CD4-positive, alpha-beta T cell (primary cell): ENCODE measurements at regions not wholly inside any gene's neighbourhood (a gene's known extent, or its start where the extent isn't known, plus 50 kb on each side); places are given as distances from the start of the nearest gene placed in this dataset.
"Not testable (repeated sequence)": the region's sequence is repeated elsewhere in the genome, so short reads cannot be mapped to it uniquely, and the experiment has no call there.

Experiments
- ATAC-seq: fragments of 200-7000 bp; cut with Tn5 transposase; one replicate; pipeline ENCODE4 v1.10.0; 2022; ENCODE audit warnings: mild to moderate bottlenecking; ENCODE audit not compliant: poor library complexity
- CTCF ChIA-PET: fragments of 350-600 bp; sonication (Branson Sonifier 250); formaldehyde crosslinking; loops from one replicate; lab custom pipeline; 2021; ENCODE audit warnings: antibody characterized with exemption, inconsistent platforms; lab: Charles Lee
- POLR2A ChIA-PET: fragments of 350-600 bp; sonication (Branson Sonifier 250); formaldehyde crosslinking; loops from one replicate; lab custom pipeline; 2021; ENCODE audit warnings: antibody characterized with exemption, inconsistent platforms; lab: Charles Lee
- DNase-seq, 14 experiments: peaks; one replicate each; pipeline ENCODE4 v3.0.0-alpha.2; 2013 to 2020; ENCODE audit warnings: mixed read lengths in 2 of 14
- H3K27ac ChIP-seq, 2 donors: one replicate each; pipeline versions ENCODE4 v1.5.1 to v1.7.0; 2013; ENCODE audit warnings: low read length in 2 of 2, low read depth in 1 of 2, mild to moderate bottlenecking in 1 of 2
- H3K27me3 ChIP-seq, 2 experiments: 1 replicate in 1 of 2; 2 replicates in 1 of 2; pipeline versions ENCODE4 v1.6.1 to v1.7.0; 2013; ENCODE audit warnings: low read length in 2 of 2, control low read depth in 1 of 2, mild to moderate bottlenecking in 1 of 2, moderate library complexity in 1 of 2; ENCODE audit not compliant: insufficient read depth in 2 of 2, control insufficient read depth in 1 of 2
- H3K36me3 ChIP-seq: one replicate; pipeline ENCODE4 v1.6.1; 2013; ENCODE audit warnings: low read length, control low read depth; ENCODE audit not compliant: insufficient read depth
- H3K4me1 ChIP-seq: one replicate; pipeline ENCODE4 v1.6.1; 2013; ENCODE audit warnings: low read length, control low read depth; ENCODE audit not compliant: insufficient read depth
- H3K4me3 ChIP-seq: one replicate; pipeline ENCODE4 v1.5.1; 2013; ENCODE audit warnings: mild to moderate bottlenecking, low read length, moderate library complexity
- H3K9me3 ChIP-seq, 2 experiments: 1 replicate in 1 of 2; 2 replicates in 1 of 2; pipeline versions ENCODE4 v1.6.1 to v1.7.0; 2013; ENCODE audit warnings: low read length in 2 of 2, mild to moderate bottlenecking in 2 of 2, control low read depth in 1 of 2, moderate library complexity in 1 of 2; ENCODE audit not compliant: control insufficient read depth in 1 of 2, insufficient read depth in 1 of 2
- H3K27ac Mint-ChIP-seq: one replicate; pipeline ENCODE4 v1.8.0; 2020; ENCODE audit warnings: mixed read lengths
- H3K27me3 Mint-ChIP-seq: one replicate; pipeline ENCODE4 v1.8.0; 2021; ENCODE audit warnings: mixed read lengths
- H3K36me3 Mint-ChIP-seq: one replicate; pipeline ENCODE4 v1.8.0; 2021; ENCODE audit warnings: low read depth, mixed read lengths
- H3K4me1 Mint-ChIP-seq: one replicate; pipeline ENCODE4 v1.8.0; 2021; ENCODE audit warnings: low read depth, mixed read lengths
- H3K4me3 Mint-ChIP-seq: one replicate; pipeline ENCODE4 v1.8.0; 2020; ENCODE audit warnings: mild to moderate bottlenecking, mixed read lengths
- H3K9me3 Mint-ChIP-seq: one replicate; pipeline ENCODE4 v1.8.0; 2020; ENCODE audit warnings: mixed read lengths
- intact Hi-C, 2 experiments: fragments of 100-400 bp; cut with DNase I in 1 of 2; cut with micrococcal nuclease in 1 of 2; formaldehyde crosslinking; loops; one replicate each; pipeline versions ENCODE4 v1.15.1 to v1.9.0; 2023 to 2025; cut with DNase I, micrococcal nuclease
- TF ChIP-seq, protein P1 (sequence below): fragments of 200-600 bp; IDR thresholded peaks from one replicate; pipeline ENCODE4 v1.8.0; 2022; ENCODE audit warnings: antibody characterized with exemption, mild to moderate bottlenecking

DNA sequence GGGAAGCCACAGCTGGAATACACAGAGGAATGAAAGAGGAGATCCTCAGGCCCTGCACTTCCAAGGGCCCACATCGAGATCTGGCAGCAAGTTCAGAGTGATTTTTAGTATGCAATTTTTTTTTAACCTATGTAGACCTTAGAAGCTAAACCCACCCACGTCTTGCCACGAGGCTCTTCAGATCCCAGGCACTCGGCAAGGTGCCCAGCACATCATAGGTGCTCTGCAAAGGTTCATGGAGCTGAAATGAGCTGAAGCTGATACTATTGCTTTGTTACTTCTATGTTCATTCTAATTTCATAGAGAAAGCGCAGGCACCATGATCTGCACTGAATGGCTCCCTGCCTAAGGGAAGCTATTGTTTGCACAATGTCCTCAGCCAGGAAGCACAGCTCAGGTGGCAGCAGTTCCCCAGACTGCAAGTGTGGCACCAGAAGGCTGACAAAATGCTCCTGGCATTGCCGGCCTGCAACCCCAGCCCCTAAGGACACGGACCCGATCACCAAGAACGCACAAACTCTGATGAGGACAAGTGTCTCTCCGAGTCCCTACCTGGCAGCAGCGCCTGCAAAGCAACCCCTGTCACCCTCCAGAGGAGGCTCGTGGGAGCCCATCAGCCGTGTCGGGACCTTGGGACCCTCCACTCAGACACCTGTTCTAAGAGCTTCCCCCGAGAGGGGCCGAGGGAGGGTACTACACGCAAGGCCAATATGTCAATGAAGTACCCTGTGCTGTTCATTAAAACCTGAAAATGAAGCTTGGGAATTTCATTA lies 264.2 kb downstream of the NPHP4 start:
- H3K4me3 Mint-ChIP-seq, result no peak overlapping the region
- peaks cover 0 to 3% of the 10 kb centered on the region in 2 experiments for H3K27me3 ChIP-seq
- peaks cover 20% of the 10 kb centered on the region for H3K27me3 Mint-ChIP-seq
- H3K4me1 ChIP-seq, result no peaks in the 10 kb centered on the region
- H3K27ac ChIP-seq, result no peak overlapping the region
- no peaks in the 10 kb centered on the region for H3K9me3 ChIP-seq
- intact Hi-C loops, result no loop called here
- H3K4me1 Mint-ChIP-seq, result peaks cover 5% of the 10 kb centered on the region
- H3K9me3 Mint-ChIP-seq, result no peaks in the 10 kb centered on the region
- H3K36me3 Mint-ChIP-seq, result no peaks in the 10 kb centered on the region
- TF ChIP-seq, protein P1, sequence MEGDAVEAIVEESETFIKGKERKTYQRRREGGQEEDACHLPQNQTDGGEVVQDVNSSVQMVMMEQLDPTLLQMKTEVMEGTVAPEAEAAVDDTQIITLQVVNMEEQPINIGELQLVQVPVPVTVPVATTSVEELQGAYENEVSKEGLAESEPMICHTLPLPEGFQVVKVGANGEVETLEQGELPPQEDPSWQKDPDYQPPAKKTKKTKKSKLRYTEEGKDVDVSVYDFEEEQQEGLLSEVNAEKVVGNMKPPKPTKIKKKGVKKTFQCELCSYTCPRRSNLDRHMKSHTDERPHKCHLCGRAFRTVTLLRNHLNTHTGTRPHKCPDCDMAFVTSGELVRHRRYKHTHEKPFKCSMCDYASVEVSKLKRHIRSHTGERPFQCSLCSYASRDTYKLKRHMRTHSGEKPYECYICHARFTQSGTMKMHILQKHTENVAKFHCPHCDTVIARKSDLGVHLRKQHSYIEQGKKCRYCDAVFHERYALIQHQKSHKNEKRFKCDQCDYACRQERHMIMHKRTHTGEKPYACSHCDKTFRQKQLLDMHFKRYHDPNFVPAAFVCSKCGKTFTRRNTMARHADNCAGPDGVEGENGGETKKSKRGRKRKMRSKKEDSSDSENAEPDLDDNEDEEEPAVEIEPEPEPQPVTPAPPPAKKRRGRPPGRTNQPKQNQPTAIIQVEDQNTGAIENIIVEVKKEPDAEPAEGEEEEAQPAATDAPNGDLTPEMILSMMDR, result no peak
- DNase-seq, result no peak
- H3K27ac Mint-ChIP-seq, result no peak overlapping the region
- POLR2A ChIA-PET, result interaction anchor here (0.9 kb wide), 1 partner anchor 113 kb away, joined by 3 read pairs; no protein-coding TSS in a partner anchor
- CTCF ChIA-PET, result no interaction called here
- no peaks in the 10 kb centered on the region for H3K36me3 ChIP-seq
- no peak for ATAC-seq
- no peak overlapping the region for H3K4me3 ChIP-seq

DNA sequence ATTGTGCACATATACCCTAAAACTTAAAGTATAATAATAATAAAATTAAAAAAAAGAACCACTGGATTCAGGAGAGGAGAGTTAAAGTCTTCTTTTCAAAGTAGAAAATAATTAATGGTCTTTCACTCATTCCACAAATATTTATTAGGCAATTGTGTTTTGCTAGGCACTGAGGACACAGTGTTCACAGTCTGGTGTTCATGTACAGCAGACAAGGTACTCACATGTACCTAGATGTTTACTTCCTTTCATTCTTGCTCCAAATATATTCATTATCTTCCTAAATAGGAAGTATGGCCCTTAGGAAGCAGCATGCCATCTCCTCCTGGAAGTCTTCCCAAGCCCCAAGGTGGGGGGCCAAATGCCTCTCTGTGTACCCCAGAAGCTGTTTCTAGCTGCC lies 265.0 kb downstream of the NPHP4 start:
- ATAC-seq, result no peak
- H3K27me3 ChIP-seq, result peaks cover 0 to 3% of the 10 kb centered on the region in 2 experiments
- H3K36me3 ChIP-seq, result no peaks in the 10 kb centered on the region
- TF ChIP-seq, protein P1, result no peak
- intact Hi-C loops, result no loop called here
- no peak overlapping the region for H3K27ac ChIP-seq
- ChIA-PET POLR2A (no interaction called here), CTCF (no interaction called here)
- no peak overlapping the region for H3K4me3 Mint-ChIP-seq
- peaks cover 5% of the 10 kb centered on the region for H3K4me1 Mint-ChIP-seq
- no peak overlapping the region for H3K27ac Mint-ChIP-seq
- H3K4me1 ChIP-seq, result no peaks in the 10 kb centered on the region
- DNase-seq, result no peak
- peaks cover 0 to 4% of the 10 kb centered on the region in 2 experiments for H3K9me3 ChIP-seq
- no peaks in the 10 kb centered on the region for H3K36me3 Mint-ChIP-seq
- peaks cover 20% of the 10 kb centered on the region for H3K27me3 Mint-ChIP-seq
- no peak overlapping the region for H3K4me3 ChIP-seq
- no peaks in the 10 kb centered on the region for H3K9me3 Mint-ChIP-seq

DNA sequence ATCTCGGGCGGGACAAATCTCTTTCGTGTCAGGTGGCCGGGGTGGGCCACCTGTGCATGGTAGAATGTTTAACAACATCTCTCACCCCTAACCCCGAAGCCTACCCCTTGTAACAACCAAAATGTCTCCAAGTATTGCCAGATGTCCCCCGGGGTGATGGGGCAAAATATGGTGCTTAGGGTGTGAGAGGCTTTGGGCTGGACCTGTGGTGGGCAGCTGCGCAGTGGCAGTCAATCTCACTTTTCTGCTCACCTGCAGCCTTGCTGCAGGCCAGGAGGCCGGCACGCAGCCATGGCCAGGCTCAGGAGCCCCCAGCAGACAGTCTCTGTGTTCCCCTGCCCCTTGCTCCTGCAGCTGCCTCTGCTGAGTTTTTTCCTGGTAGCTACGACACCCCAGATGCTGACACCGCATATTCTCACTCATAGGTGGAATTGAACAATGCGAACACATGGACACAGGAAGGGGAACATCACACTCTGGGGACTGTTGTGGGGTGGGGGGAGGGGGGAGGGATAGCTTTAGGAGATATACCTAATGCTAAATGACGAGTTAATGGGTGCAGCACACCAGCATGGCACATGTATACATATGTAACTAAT lies 265.5 kb downstream of the NPHP4 start:
- H3K4me1 ChIP-seq, H3K4me3 Mint-ChIP-seq, H3K27ac Mint-ChIP-seq, H3K4me1 Mint-ChIP-seq, H3K27me3 ChIP-seq, H3K36me3 Mint-ChIP-seq, H3K9me3 Mint-ChIP-seq, H3K4me3 ChIP-seq, CTCF ChIA-PET, POLR2A ChIA-PET, H3K36me3 ChIP-seq, H3K27ac ChIP-seq, intact Hi-C loops, H3K9me3 ChIP-seq, ATAC-seq: not testable (repeated sequence)
- H3K27me3 Mint-ChIP-seq, result peaks cover 17% of the 10 kb centered on the region
- peak in 1 of 14 experiments; percentile 2 for DNase-seq
